DMS79 (cell line): ENCODE measurements at regions not wholly inside any gene's neighbourhood (a gene's known extent, or its start where the extent isn't known, plus 50 kb on each side); places are given as distances from the start of the nearest gene placed in this dataset.

ENCODE experiments used
- DNase-seq: peaks from one replicate; lab custom pipeline; 2025; lab: John Stamatoyannopoulos, UW

DNA sequence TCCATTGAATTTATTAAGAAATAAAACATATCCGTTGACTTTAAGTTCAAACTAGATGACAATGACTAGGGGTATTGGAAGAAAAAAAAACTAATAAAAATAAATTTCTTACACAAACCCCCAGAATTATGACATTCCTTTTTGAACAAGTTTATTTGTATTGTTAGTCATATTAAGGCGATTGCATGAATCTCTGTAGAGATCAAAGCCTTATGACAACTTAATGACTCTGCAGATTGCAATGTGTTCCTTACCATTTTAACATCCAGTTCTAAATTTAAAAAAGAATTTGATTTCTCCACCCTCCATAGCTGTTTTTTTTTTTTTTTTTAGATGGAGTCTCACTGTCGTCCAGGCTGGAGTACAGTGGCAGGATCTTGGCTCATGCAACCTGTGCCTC lies 189.8 kb upstream of the CEP162 start:
- no peak for DNase-seq

DNA sequence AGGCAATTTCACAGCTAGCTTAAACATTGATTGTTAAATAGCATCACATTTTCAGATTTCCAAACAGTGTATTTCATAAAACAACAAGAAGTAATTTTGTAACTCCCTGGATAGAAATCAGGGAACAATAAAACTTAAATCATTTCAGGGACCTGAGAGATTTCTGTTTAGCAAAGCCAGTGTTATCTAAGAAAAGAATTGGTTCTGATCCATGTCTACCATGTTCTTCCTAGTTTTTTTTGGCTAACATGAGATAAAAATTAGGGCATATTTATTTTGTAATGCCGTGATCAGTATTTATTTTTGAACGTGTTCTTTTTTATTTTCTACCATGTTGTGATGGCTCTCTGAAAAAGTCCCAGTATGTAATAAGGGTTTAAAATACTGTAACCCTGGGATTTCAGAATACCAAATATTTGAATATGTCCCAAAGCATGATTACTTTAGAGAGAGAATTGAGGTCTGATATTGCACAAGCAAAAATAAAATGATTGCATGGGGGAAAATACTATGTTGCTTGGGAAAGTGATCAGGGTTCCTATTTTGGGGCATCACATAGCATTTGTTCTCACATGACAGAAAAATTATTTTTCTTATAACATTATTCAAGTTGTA lies 188.7 kb upstream of the CEP162 start:
- no peak for DNase-seq

DNA sequence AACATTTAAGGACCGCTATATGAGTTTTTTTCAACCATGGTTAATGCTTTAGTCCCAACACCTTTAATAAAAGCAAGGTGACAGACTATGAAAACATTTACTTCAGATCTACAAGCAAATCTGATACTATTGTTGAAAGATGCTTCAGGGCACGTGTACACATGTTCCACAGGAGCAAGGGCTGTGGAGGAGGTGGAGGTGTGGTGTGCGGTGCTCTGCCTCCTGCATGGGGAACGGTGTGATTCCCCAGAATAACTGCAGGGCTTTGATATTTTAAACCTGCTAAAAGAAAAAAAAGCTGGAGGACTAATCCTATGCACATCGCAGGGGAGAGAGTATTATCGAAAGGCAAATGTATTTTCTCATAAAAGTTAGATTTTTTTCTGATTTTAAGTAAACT lies 188.1 kb upstream of the CEP162 start:
- DNase-seq, result no peak

DNA sequence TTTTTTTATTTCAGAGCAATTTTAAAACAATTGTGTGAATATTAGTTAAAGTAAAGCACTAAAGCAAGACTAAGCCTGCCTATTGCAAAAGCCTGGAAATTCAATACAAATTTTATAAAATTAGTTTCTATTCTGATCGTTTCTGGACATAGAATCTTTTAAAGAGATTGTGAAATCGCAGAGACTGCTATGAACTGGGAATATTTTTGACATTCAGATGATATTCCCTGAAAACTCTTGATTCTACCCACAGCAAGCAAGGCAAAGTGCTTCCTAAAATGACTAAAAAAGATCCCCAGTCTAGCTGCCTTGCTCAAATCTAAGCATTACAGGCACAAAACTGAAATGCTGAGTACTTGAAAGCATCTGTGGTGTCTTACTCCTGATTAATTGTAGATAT lies 187.6 kb upstream of the CEP162 start:
- DNase-seq, result no peak

DNA sequence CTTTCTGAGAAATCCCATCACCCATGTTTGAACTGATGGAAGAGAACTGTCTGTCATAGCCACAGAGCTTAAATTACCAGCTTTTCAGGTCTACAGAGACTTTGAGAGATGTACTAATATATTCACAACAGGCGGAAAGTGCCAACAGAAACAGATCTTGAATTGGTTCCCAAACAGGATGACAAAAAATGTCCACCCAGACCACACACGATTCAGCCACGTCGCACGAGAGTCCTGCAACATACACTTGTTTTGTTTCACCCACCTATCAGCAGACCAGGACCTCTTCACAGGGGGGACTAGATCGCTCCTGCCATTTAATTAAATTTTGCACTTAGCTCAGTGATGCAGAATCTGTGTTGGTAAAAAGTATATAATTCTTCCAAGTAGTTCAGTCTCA lies 187.1 kb upstream of the CEP162 start:
- no peak for DNase-seq

DNA sequence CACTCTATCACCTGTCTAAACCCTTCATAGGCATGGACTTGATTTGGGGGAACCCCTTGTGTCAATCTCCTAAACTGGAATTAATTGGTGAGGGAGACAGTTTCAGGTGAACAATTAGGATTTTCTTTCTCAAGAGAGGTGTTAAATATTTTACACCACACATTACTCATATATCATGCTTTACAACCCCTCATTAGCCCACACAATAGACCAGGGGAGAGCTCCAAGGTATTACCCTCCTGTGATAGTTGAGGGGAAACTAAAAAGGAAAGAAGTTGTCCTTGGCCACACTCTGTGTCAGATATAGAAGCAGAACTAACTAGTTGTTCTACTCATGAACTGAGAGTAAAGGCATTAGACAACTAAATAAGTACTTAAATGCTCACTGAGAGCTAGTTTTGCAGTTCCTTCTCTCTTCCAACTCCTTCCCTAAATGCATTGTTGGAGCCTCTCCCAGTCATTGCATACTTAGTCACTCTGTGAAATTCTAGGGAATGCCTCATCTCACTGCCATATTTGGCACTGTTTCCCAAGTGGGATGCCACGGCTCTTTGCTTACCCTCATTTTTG lies 183.7 kb upstream of the CEP162 start:
- DNase-seq, result no peak

DNA sequence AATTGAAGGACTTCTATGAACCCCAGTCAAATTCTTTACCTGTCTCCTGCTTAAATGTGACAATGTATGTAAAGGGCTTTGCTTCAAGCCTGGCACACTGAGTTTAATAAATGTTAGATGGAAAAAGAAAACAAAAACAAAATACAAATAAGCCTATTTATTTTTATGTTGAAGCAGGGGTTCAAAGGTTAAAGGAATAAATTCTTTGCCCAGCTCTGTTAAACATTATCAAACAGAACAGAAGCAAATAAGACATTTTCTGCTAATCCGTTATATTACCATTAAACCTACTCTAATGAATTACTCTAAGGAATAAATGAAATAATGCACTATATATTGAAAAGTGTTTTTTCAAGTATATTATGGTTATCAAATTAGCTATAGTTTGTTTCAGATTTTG lies 182.5 kb upstream of the CEP162 start:
- DNase-seq, result no peak

DNA sequence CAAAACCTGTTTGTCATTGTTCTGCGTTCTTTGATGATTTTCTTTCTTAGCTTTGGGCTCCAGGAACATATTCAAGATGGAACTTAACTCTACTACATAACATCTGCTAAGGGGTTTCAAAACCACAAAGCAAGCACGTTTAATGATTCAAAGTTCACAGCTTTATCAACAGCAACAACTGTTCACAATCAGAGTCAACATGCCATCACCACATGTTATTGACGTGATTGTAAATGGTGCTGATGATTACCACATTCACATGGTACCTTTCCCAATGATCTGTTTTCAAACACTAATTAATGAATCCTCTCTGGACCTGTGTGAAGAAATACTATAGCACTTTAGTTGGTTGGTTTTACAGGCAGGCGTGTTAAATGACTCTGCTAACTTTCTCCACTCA lies 180.6 kb upstream of the CEP162 start:
- DNase-seq, result no peak

DNA sequence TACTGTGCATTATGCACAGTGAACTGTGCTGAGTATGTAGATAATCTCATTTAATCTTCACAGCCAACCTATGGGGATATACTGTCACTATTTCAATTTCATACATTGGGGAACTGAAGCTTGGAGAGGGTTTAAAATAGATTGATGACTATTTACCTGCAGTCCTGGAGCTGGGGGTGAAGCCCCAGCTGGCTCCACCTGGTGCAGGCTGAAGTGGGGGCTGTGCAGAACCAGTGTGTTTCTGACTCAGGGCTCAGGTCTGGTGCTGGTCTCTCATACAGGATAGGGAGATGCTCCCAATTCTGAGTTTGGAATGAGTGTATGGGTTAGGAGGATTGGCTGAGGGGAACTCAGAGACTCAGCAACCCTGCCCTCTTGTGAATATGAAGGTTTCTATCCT lies 176.1 kb upstream of the CEP162 start:
- no peak for DNase-seq

DNA sequence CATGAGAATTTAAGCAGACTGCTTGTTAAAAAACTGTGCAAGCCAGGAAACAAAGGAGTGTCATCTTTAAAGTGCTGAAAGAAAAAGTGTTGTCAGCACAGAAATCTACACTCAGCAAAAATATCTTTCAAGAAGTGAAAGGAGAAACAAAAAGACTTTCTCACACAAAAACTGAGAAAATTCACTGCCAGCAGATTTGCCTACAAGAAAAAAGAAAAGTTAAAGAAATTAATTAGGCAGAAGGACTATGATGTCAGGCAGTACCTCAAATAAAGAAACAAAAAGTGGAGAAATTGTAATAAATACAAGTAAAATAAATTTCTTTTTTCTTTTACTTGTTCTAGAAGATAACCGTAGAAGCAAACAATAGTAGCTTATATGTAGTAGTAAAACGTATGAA lies 171.6 kb upstream of the CEP162 start:
- DNase-seq, result no peak

DNA sequence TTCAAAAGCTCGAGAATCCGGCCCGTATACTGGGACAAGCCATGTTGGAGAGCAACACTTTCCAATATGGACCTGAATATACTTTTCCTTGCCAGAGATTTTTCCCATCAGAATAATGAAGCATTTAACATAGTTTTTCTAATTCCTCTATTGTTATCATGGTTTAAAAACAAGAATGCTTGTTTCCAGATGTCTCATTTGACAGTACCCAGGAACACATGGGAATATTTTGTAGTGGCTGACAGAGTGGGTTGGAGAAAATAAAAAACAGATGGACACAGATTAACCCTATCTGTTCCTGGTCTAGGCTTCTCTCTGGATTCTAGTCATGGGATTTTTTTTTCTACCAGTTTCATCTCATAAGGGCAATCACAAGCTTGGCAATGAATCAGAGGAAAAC lies 164.8 kb upstream of the CEP162 start:
- no peak for DNase-seq

DNA sequence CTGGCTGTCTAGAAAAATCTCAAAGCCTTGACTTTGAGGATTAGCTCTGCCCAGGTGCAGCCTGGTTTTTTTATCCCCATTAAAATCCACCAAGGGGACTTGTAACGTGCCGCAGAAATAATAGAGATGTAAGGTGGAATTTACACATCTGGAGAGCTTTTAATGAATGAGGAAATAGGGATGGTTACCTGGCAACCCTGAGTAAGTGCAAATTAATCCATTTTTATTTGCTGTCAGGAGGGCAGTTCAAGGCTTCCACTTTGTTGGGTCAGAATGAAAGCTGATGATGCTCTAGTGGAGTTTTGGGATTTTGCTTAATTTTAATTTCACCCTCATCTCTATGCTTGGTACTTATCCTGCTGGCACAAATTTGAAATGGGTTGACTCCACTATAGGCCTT lies 163.4 kb upstream of the CEP162 start:
- no peak for DNase-seq

DNA sequence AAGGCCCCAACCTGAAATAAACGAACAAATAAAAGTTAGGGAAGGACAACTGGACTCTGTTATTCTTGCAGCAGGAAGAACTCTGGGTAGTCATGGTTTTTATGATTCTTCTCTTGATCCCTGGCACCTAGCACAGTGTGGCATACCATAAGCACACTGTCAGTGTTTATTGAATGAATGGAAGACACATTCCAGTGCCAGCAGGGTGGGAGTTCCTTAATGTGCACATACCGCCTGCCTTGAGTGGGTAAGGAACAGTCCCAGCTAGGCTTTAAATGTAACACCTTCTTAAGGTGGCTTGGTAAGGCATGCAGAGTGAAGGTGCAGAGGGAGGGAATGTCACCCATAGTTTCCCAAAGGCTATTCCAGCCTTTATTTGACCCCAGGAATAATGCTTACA lies 162.9 kb upstream of the CEP162 start:
- DNase-seq, result no peak

DNA sequence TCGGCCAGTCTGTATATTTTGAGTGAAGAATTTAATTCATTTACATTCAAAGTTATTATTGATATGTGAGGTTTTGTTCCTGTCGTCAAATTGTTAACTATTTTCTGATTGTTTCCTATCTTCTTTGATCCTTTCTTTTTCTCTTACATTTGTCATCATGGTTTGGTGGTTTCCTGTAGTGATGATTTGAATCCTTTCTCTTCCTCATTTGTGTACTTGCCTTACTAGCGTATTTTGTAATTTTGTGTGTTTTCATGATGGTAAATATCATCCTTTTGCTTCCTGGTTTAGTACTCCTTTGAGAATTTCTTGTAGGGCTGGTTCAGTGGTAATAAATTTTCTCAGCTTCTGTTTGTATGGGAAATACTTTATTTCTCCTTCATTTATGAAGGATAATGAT lies 151.7 kb upstream of the CEP162 start:
- DNase-seq, result no peak

DNA sequence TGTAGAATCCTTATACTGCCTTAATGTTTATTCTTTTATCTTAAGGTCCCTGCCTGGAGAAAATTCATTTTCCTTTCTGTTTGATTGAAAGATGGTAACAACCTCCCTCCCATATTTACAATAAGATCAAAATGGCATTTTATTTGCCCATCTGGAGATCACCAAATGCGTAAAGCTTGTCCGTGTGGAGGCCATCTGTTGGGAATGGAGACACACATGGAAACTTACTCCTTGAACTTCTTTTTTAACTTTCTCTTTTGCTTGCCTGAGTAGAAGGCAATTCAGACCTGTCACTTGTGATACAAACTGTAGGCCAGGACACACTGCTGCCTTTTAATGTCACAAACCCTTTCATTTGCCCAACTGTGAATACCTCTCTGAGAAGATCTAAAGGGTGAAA lies 144.8 kb upstream of the CEP162 start:
- DNase-seq, result no peak

DNA sequence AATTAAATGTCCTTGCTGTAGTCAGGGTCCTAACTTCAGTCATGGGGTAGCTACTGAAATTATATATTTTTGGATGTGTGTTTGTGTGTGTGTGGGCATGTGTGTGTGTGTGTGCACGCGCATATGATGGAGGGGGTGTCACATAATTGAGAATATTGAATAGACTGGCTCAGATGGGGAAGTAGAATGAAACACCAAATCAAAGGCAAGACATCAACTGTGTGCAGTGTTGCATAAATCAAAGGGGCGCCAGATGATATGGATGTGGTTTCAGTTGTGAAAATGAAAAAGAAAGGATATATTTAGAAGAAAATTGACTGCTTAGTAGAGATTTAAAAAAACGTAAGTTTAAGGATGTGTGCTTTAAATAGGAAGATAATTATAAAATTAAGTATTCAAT lies 144.2 kb upstream of the CEP162 start:
- DNase-seq, result no peak

DNA sequence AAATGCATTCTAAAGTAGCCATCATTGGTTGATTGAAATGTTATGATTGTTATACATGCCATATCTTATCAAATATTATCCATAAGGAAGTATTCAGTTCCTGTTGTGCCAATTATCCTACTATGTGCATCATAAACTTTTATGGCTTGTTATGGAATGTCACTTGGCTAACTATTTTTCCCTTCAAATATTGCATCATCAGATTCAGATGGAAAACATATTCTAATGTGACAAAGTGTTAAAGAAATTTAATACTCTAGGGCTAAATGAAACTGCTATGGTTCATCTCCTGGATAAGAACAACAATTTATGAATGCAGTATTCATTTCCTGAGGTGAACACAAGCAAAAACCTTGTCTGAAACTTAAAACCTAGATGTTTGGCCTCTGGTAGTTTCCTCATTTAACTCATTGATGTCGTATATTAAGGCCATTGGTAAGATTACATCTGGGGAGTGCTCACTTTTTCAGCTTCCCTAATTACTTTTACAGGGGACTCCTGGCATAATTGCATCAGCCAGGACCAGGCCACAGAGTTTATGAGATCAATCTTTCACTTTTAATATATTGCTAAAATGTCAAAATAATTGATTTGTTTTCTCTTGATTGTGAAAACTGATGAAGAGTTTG lies 134.9 kb upstream of the CEP162 start:
- DNase-seq, result no peak

DNA sequence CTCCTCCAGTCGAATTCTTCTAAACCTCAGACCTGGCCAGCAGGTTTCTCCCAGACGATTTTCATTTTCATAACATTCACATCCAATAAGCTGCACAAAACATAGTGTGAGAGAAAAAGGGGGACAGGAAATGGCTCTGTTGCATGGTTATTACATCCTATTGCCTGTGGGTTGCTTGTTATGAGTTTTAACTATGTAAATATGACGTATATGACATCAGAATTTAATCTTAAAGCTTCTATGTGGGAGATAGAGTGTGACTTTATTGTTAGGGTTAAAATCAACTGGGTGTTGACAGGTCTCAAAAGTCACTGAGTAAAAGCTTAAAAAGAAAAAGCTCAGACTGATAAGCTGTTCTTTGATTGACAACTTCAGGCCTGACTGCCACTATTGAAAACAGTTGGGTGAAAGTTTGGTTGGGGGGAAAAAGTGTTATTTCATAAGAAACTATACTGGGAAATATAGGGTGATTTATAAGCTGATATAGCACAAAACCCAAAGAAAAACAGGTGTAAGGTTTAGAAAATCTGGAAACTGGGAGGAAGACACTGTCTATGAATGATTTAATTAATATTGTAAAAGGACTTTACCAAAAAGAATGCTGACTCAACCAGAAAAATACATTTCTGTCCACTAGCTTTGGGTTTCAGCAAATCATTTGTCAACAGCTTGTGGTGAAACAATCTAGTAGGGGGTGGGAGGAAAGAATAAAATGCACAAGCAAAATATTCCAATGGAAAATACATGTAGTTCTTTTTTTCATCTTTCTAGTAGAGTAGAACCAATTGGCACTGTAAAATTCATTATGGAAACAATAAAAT lies 134.1 kb upstream of the CEP162 start:
- no peak for DNase-seq

DNA sequence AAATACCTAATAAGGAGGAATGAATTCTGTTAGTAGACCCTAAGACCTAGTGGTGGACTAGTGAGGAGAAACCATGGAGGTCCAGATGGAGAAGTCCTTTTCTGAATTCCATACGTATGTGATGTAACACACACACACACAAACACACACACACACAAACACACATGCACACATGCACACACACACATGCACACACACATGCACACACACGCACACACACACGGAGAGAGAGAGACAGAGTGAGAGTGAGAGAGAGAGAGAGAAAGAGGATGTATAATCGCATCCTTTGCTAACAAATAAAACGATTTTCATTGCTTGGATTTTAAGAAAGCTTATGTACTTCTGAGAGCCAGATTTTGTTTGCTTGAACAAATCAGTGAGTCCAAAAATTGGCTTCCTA lies 132.6 kb upstream of the CEP162 start:
- no peak for DNase-seq

DNA sequence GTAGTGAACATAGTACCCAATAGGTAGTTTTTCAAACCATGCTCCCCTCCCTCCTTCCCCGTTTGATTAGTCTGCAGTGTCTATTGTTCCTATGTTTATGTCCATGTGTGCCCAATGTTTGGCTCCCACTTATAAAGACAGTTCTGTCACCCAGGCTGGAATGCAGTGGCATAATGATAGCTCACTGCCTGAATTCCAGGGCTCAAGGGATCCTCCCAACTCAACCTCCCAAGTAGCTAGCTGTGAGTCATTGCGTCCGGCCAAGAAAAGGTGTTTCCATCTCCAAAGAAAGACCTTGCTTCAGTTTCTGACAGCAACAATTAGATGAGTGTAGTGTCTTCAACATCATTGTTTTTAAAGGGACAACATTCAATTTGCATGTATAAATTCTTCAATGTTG lies 131.1 kb upstream of the CEP162 start:
- no peak for DNase-seq

DNA sequence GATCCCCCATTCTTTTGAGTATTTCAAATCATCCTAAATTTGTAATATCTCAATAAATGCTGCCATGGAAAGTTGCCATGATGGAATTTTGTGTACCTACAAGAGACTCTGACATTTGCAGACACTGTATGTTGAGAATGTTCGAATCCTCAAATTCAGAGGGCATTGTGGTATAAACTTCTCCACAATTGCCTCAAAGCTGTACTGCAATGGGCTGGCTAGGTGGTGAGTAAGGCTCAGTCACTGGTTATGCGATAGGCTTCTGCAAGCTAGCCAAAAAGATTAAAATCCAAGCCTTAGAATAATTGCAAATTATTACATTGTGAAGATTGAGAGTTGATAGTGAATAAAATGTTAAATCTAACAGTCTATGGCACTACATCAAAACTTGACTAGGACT lies 130.2 kb upstream of the CEP162 start:
- DNase-seq, result no peak

DNA sequence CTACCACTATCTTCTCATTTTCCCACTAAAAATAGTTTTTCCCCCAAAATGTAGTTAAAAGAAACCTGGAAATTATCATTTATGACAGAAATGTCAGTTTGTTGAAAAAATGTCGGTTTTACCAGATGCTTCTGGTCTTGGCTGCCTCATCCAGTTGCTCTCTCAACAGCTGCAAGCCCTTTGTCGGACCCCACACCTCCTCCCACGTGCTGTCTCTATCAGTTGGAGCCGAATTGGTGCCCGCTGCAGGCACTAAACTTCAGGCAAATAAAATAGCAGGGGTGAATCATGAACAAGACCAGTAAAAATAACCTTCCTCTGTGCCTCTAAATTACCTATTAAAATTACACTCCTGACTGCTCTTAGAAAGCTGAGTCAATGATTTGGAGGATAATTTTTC lies 129.5 kb upstream of the CEP162 start:
- no peak for DNase-seq
